ENCODE measurements at regions not wholly inside any gene's neighbourhood (a gene's known extent, or its start where the extent isn't known, plus 50 kb on each side); places are given as distances from the start of the nearest gene placed in this dataset.

GRCh38 chr1:22326931-22327330 is 124.7 kb upstream of the ZBTB40 start:
- no peak overlapping the region for H3K4me3 Mint-ChIP-seq
- H3K27ac Mint-ChIP-seq, result peak overlapping the region; percentile 80
- H3K27me3 Mint-ChIP-seq (ENCODE audit: low read depth), result no peaks in the 10 kb centered on the region

GRCh38 chr1:22327411-22327810 is 124.2 kb upstream of the ZBTB40 start:
- Mint-ChIP-seq H3K4me3 (no peak overlapping the region), H3K27ac (peak overlapping the region; percentile 86), H3K4me1 (peaks cover 86% of the 10 kb centered on the region), H3K27me3 (ENCODE audit: low read depth) (no peaks in the 10 kb centered on the region), H3K36me3 (no peaks in the 10 kb centered on the region), H3K9me3 (no peaks in the 10 kb centered on the region)
- no peak for TF ChIP-seq CTCF (IDR thresholded peaks at IDR 0.05; ENCODE audit: unreplicated experiment)
- DNase-seq (ENCODE audit: low spot score in 2 of 2, unreplicated experiment in 2 of 2), result peak in 1 of 2 experiments; percentile 19

More at GRCh38 chr1:22326931-22327330, 124.7 kb upstream of the ZBTB40 start:
- DNase-seq (ENCODE audit: low spot score in 2 of 2, unreplicated experiment in 2 of 2), result peak in 1 of 2 experiments; percentile 13
- Mint-ChIP-seq H3K9me3 (no peaks in the 10 kb centered on the region), H3K36me3 (no peaks in the 10 kb centered on the region), H3K4me1 (peaks cover 82% of the 10 kb centered on the region)
- no peak for TF ChIP-seq CTCF (IDR thresholded peaks at IDR 0.05; ENCODE audit: unreplicated experiment)

GRCh38 chr1:22328331-22329147 is 123.1 kb upstream of the ZBTB40 start:
- H3K4me3 Mint-ChIP-seq, result no peak overlapping the region
- no peaks in the 10 kb centered on the region for H3K27me3 Mint-ChIP-seq (ENCODE audit: low read depth)
- peaks cover 89% of the 10 kb centered on the region for H3K4me1 Mint-ChIP-seq
- no peaks in the 10 kb centered on the region for H3K9me3 Mint-ChIP-seq
- H3K36me3 Mint-ChIP-seq, result no peaks in the 10 kb centered on the region
- peak in 1 of 2 experiments; percentile 47 for DNase-seq (ENCODE audit: low spot score in 2 of 2, unreplicated experiment in 2 of 2)
- TF ChIP-seq CTCF (IDR thresholded peaks at IDR 0.05; ENCODE audit: unreplicated experiment), result no peak
- peak overlapping the region; percentile 86 for H3K27ac Mint-ChIP-seq

GRCh38 chr1:22329148-22329515 is 122.5 kb upstream of the ZBTB40 start:
- TF ChIP-seq CTCF (IDR thresholded peaks at IDR 0.05; ENCODE audit: unreplicated experiment), result no peak
- DNase-seq (ENCODE audit: low spot score in 2 of 2, unreplicated experiment in 2 of 2), result peak in 1 of 2 experiments; percentile 40
- H3K9me3 Mint-ChIP-seq, result no peaks in the 10 kb centered on the region
- no peaks in the 10 kb centered on the region for H3K27me3 Mint-ChIP-seq (ENCODE audit: low read depth)
- H3K4me3 Mint-ChIP-seq, result no peak overlapping the region
- peak overlapping the region; percentile 86 for H3K27ac Mint-ChIP-seq
- H3K36me3 Mint-ChIP-seq, result no peaks in the 10 kb centered on the region
- peaks cover 85% of the 10 kb centered on the region for H3K4me1 Mint-ChIP-seq

GRCh38 chr1:22330092-22330759 is 121.4 kb upstream of the ZBTB40 start:
- Mint-ChIP-seq H3K27me3 (ENCODE audit: low read depth) (peaks cover 4% of the 10 kb centered on the region), H3K9me3 (no peaks in the 10 kb centered on the region), H3K4me1 (peaks cover 85% of the 10 kb centered on the region), H3K36me3 (no peaks in the 10 kb centered on the region), H3K4me3 (no peak overlapping the region), H3K27ac (peak overlapping the region; percentile 77)
- no peak for TF ChIP-seq CTCF (IDR thresholded peaks at IDR 0.05; ENCODE audit: unreplicated experiment)
- DNase-seq (ENCODE audit: low spot score in 2 of 2, unreplicated experiment in 2 of 2), result no peak

All from mesothelial cell of epicardium (in vitro differentiated cells).